HG03066 (cell line): ENCODE measurements at regions not wholly inside any gene's neighbourhood (a gene's known extent, or its start where the extent isn't known, plus 50 kb on each side); places are given as distances from the start of the nearest gene placed in this dataset.

ENCODE experiments used
- ATAC-seq: cut with Tn5 transposase; IDR thresholded peaks from one replicate; pipeline ENCODE4 v1.9.1; 2021; ENCODE audit warnings: low read depth; ENCODE audit not compliant: unreplicated experiment

DNA sequence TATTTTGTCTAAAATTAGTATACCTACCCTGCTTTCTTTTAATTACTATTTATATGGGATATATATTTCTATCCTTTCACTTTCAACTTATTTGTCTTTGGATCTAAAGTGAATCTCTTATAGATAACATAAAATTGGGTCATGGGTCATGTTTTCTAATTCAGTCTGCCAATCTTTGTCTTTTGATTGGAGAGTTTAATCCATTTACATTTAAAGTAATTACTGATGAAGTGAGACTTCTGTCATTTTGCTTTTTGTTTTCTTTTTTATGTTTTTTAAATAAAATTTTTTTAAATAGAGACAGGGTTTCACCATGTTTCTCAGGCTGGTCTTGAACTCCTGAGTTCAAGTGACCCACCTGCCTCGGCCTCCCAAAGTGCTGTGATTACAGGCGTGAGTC, 50.5 kb upstream of the PRDM1 start:
- no peak for ATAC-seq

DNA sequence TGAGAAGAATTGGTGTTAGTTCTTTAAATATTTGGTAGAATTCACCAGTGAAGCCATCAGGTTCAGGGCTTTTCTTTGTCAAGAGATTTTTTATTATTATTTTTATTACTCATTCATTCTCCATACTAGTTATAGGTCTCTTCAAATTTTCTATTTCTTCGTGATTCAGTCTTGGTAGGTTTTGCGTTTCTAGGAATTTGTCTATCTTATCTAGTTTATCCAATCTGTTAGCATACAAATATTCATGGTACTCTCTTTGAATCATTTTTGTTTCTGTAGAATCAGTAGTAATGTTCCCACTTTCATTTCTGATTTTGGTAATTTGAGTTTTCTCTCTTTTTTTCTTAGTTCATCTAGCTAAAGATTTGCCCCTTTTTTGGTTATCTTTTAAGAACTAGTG, 52.3 kb upstream of the PRDM1 start:
- no peak for ATAC-seq

DNA sequence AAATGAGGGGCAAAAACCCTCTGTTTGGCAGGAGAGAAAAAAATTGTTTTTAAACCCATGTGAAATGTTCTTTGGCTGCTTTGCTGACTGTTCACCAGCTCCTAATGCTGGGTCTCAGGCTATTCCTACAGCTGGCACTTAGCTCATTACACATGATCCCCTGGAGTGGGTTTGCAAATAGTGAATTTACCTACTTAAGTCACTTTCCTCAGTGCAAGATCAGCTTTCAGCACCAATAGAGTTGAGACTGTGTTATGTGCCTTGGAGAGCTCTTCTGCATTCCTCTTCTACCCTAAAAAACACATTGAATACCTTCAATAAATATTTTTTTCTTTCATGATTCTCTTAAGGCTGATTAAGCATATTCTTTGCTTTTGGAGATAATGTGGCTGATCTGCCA, 58.4 kb upstream of the PRDM1 start:
- ATAC-seq = no peak

DNA sequence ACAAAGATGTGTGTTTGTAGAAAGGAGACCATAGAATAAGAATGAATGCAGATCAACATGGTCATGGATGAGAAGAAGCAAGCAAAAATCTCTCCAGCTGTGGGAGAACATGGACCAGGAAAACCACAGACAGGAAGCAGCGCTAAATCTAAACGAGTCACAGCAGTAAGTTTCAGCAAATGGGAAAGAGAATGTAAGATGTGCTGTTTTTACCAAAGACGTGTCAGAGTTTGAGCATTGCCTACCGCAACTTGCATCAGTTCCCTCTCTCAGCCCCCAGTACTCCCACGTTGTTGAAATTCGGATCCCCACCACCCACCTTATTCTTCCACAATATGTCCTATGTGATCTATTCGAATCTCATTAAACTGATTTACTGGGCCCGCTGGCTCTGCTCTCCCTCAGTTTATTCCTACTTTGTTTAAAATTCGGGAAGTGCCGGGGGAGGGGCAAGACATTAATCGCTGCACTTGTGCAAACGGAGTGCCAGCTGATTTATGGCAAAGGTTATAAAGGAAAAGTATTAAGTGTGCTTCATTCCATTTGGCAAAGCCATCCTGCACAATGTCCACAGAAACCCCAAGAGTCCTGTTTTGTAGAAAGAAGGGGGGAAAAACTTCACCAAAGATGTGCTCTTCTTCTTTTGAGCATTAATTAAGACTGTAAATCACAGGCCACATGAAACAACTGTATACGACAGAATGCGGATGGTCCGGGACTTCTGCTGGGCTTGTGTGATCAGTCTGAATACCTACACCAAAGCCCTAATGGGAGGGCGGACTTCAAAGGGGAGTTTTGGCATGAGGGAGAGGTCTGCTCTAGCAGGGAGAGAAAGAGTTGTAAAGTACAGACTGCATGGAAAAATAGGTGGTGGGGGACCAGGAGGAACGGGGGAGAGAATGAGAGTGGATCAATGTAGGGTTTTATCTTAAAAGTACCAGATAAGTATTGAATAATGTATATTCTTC, 59.1 kb upstream of the PRDM1 start:
- ATAC-seq = no peak

DNA sequence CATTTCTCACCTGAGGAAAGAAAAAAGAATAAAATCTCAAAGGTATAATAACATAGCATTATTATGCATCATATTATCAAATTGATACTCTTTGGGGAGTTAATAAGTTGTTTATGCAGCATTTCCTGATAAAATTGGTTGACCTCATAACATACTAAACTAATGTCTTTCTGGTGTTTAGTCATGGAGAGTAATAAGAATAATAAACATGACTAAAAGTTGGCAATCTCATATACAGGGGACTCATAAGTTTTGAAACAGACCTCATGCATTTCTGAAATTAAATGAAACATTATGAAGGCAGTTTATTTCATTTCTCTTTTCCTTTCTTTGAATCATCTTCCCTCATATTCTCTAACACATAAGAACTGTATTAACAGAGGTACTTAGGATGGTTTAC, 60.5 kb upstream of the PRDM1 start:
- no peak for ATAC-seq

DNA sequence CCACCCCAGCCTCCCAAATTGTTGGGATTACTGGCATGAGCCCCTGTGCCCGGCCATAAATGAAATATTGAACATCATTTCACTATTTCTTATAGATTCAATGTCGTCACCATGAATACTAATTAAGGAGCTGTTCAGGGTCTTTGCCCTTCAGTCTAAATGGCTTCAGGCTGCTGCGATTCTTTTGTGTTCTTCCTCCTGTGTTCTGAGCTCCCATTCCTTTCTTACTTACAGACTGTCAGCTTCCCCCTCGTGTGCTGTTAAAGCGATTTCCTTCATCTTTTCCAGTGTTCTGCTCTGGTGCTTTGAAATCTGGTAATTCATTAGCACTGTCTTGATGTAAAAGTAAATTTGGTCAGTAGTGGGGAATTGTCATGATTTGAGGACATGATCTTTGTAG, 63.3 kb upstream of the PRDM1 start:
- ATAC-seq = no peak

DNA sequence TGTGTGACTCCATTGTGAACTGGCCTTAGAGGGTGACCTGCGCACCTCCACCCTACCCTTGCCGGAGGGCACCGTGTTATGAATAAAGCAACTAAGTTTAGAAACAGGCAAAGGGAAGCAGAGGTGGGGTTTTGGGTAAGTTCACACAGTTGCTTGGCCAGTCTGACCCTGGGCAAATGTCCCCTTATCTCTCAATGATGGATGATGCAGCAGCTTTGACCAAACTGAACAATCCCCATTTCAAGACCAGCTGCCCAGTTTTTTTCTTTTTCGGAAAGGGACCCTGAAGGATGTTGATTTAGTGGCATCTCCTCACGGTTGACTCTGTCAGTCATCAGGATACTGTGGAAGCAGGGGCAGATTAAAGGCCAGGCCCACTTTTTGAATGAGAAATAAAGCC, 68.7 kb upstream of the PRDM1 start:
- no peak for ATAC-seq

DNA sequence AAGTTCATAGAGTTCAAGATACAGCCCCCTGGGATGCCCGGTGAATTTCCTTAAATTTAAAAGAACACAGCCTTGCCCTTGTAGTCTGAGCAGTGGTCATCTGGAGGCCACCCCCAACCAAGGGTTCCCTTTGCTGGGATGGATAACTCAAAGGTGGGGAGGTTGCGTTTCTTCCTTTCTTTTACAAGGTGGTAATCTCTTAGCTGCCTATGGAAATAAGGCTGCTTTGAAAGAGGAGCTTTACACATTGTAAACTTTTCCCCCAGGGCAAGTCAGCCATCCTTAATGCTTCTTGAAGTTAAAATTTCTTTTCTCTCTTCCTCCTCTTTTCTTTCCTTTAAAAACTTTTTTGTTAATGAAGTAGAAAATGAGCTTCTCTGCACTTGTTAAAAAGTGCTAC, 71.2 kb upstream of the PRDM1 start:
- ATAC-seq = no peak

DNA sequence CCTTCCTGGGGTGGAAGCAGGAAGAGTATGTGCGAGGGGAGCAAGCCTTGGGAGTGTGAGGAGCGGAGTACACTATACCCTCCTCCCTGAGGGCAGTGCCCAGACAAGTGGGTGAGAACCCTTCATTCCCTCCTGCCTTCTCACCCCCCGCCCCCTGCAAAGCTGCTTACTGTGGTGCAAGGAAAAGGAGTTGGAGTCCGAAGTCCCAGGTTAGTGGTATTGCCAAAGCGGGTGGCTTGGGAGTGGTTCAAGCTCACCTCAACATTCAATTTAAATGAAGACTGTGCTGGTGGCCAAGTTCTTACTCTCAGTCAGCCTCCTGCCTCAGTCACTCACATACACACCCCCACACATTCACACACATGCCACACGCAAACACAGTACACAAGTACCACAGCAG, 74.7 kb upstream of the PRDM1 start:
- ATAC-seq = no peak

DNA sequence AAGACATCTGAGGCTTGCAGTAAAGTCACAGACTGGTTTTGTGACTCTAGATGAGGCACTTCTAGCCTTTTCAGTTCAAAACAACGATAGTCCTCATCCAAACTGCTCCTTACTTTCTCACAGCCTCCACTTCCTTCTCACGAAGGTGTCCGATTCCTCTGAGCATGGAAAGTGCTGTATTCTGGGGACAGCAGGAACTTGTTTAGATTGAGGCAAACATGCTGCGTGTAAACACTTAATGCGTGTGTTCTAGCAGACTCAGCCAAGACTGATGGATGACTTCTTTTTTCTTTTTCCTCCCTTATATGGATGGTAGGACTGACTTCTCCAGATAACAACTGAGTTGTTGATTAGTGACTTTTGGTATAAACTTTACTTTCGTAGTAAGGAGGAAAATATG, 80.2 kb upstream of the PRDM1 start:
- ATAC-seq = no peak

DNA sequence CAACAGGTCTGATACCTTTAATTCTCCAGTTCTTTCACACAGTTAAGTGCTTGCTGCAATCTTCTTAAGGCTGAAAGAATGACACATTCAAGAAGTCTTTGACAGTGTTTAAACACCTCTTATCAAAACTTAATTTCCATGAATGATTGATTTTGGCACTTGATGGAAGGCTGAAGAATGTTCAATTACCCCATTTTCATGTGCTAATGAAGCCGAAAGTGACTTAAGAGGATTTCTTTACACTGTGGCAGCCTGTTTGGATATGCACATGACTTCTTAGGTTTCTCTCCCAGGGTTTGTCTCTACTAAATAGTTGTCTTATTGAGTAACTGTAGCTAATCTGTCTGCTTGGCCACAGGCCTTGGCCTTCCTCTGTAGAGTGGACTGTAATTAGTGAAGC, 81.1 kb upstream of the PRDM1 start:
- no peak for ATAC-seq

DNA sequence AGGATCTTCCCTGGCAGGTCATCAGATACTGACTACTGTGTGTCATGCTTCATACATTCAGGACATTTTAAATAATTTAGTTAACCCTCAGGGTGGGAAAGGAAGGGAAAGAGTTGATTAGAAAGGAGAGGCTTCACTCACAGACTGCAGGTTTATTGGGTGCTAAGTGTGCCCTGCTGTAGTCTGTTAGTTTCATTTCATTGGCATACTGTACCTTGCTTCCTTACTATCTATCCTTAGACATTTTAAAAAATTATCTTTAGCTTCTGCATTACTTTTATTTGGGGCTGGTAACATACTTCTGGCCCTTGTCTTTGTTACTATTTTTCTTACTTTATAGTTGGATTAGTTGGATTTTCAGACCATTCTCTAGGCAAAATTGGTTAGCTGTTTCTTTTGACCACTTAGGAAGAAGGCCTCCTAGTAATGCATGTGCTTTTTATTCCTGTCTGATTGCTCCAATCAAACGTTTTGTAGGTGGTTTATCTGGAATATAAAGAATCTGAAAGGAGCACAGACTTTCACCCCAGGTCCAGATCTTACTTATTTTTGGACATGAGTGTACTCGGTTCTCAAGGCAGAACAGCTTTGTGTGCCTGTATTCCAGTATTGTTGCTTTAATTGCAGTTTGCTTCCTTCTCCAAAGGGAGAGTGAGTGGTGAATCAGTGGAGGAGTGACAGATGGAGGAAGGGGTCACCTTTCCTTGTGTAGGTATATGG, 82.7 kb upstream of the PRDM1 start:
- no peak for ATAC-seq

DNA sequence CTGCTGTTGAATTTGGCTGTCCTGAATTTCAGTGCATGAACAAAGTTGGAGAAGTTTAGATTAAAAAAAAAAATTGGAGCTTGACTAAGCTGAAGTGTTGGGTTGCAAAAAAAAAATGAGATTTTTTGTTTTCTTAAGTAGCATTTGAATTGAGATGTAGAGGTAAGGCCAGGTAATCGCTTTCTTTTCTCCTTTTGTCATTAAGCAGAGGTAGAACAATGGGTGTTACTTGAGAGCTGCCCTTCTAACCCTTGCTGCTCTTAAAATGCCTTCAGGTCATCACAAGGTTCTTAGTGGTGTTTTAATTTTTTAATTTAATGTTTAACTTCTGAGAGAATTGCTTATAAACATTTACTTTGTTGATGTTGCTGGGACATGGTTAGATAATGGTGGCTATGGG, 84.1 kb upstream of the PRDM1 start:
- ATAC-seq = no peak

DNA sequence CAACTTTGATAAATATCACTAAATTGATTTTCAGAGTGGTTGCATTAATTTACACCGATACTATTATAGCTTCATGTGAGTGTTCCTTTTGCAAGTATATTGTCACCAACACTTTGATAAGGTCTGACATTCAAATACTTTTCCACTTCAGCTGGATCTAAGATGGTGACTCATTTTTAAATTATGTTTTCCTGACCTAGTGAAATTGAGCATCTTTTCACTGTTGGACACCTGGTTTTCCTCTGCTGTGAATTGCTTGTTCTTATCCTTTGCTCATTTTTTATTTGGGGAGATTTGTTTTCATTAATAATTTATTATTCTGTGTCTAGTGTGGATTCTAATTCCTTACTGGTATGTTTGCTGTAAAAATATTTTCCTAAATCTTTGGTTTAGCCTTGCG, 85.2 kb upstream of the PRDM1 start:
- ATAC-seq = no peak

DNA sequence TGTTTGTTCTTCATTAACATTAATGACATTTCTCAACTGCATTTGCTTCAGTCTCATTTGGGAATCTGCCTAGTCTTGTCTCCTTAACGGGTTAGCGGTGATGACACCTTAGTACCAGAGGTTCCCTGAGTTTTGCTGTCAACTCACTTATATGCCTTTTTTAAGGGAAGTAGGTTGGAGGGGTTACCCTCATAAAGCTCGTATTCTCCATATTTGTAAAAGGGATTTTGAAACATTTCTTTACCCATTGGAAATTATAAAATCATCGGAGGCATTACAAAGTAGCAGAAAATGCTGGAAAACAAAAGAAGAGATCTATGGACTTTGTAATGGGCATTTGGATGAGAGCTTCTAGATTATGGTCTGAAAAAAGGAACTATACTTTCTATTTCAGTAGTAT, 88.7 kb upstream of the PRDM1 start:
- no peak for ATAC-seq

DNA sequence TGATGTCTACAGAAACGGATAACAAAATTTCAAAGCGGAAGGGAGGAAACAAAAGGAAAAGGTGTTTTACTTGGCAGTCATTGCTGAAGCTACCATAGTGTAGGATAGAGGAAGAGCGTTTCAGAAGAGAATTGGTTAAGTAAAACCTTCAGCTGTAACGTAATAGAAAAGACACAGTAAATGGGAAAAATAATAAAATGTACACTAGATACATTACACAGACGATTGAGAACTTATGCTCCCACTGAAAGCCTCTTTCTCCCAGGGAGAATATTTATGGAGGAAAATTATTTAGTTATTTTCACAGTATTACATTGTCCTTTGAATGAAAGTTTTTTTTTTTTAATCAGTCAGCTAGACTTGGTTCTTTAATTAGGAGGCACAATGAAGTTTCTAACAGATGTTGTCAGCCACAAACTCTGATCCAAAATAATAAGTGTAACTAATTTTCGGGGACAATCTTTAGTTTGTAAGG, 90.7 kb upstream of the PRDM1 start:
- ATAC-seq = no peak

DNA sequence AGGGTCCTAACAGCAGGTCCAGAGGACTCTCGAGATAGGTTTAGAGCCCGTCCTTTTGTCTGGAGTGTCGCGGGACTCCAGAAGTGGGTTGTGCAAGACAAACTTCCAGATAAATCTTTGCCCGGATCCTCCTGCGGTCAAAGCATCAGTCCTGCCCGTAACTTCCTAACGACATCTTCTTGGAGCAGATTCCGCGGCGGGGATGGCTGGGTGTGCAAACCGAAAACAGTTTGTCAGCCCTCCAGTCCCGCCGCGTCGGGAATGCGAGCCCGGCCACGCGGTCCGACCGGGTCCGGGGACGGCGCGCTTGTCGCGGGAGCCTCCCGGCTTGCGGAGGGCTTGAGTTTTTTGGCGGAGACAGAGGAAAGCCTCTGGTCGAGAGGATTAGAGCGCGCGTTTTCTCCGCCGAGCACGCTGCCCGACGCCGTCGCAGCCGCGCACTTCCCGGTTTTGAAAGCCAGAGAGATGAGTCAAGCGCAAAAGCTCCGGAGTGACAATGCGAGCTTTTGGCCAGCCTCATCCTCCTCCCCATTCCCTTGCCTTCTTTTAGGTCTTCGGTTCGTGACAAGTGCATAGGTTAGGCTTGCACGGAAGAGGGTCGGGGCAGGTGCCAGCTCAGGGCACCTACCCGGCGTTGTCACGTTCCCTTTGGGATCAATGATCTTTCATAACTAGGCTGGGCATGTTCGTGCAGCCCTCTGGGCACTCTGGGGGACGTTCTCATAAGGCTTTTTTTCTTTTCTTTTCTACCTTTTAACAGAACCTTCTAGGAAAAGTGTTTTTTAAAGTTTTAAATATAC, 91.3 kb upstream of the PRDM1 start:
- ATAC-seq = no peak

DNA sequence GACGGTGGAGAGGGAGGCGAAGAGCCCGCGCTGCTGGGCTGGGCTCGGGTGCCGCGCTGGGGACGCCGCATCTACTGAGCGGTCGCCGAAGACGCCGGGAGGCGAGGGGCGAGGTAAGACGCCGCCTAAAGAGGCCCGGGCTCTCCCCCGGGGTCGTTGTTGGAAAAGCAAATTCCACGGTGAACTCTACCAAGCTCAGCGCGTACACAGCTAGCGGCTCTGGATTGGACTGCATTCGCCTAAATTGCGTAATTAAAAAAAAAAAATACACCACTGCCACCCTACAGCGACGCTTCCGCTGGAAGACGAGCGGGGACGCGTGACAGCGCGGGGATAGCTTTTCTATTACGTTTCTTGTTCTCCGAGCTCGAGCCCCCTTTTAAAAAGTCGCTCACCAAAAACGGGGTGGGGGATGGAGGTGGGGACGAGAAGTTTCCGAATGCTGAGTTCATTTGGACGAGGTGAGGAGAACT, 92.0 kb upstream of the PRDM1 start:
- no peak for ATAC-seq

DNA sequence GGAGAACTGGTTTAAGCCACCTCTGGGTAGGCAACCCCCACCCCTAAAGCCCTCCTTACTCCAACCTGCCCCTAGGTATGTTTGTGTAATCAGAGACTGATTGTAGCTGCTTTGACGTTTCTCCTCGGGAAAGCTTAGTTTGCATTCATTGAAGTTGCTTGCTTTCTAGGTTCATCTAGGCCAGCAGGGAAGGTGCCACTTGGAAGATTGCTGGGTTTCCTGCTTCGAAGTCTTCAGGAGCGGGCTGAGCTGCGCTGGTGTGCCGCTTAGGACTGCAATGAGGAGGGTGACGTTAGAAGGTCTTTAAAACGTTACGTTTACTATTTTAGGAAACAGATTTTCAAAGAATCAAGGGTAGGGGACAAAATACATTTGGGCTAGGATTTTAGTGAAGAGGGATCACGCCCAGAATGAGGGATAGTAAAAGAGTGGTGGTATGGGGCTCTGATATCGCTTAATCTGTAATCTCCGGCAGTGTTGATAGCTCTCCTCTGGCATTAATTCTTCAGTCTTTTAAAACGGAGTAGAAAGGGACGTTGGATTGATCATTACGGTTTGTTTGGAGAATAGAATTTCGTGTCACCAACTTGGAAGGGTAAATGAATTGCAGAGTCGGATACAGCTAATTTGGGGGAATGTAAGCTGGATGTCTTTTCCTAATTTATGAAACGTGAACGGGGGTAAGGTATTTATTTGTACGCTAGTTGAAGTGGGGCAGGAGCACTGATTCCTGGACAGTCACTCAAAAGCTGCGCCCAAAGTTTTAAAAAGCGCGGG, 92.6 kb upstream of the PRDM1 start:
- ATAC-seq = no peak

DNA sequence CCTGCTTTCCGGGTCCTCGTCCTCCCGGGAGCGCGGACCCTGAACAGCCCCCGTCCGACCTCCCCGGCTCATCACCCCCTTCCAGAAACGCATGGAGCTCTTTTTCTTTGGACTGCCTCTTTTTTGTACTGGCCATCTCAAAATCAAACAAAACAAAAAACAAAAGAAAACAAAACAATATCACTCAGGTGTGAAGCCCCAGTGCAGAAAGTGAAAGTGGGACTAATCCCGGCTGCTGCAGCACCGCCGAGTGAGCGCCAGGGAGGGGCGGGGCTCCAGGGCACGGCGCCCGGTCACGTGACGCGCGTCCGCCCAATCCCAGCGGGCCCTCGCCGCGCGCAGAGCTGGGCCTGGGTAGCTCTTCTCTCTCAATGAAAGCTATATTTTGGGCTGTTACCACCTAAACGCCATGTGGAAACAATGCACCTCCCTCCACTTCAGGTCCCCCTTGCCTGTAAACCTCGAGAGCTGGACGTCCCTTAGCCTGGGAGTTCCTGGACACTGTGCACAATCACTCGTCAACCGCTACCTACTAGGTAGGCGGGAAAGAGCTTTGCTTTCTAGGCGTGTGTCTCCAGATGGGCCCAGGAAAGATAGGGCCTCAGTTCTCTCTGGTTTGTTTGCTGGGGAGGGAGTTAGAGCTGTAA, 93.7 kb upstream of the PRDM1 start:
- ATAC-seq = peak; percentile 71
